GM10248 (cell line): ENCODE measurements at regions not wholly inside any gene's neighbourhood (a gene's known extent, or its start where the extent isn't known, plus 50 kb on each side); places are given as distances from the start of the nearest gene placed in this dataset.
"Not testable (repeated sequence)": the region's sequence is repeated elsewhere in the genome, so short reads cannot be mapped to it uniquely, and the experiment has no call there.

Source experiments
- CTCF ChIA-PET: fragments of 300-600 bp; sonication (Branson Sonifier 250); formaldehyde crosslinking; extraction: SDS; loops from one replicate; lab custom pipeline; 2021; ENCODE audit warnings: antibody characterized with exemption; lab: Yijun Ruan, JAX
- POLR2A ChIA-PET: fragments of 350-650 bp; sonication (Branson Sonifier 250); formaldehyde crosslinking; extraction: SDS; loops from one replicate; lab custom pipeline; 2020; ENCODE audit warnings: antibody characterized with exemption; lab: Yijun Ruan, JAX
- DNase-seq: peaks from one replicate; pipeline ENCODE4 v3.0.0; 2012; ENCODE audit errors: extremely low spot score
- CTCF ChIP-seq: IDR thresholded peaks from 2 replicates; pipeline ENCODE4 v1.5.1; 2012; ENCODE audit warnings: mild to moderate bottlenecking, low read depth; ENCODE audit errors: extremely low read depth, missing control alignments, control extremely low read depth

GRCh38 chr22:48820481-48821345, 1007.0 kb downstream of the BRD1 start:
- TF ChIP-seq CTCF = no peak
- ChIA-PET POLR2A (no interaction called here), CTCF (interaction anchor here (2.1 kb wide), 1 partner anchor 11 kb away, joined by 5 read pairs; no protein-coding TSS in a partner anchor)
- no peak for DNase-seq

GRCh38 chr22:48819961-48820360, 1007.7 kb downstream of the BRD1 start:
- CTCF ChIA-PET = no interaction called here
- no peak for TF ChIP-seq CTCF

GRCh38 chr22:48819232-48819631, 1008.4 kb downstream of the BRD1 start:
- ChIA-PET CTCF (no interaction called here), POLR2A (no interaction called here)
- no peak for TF ChIP-seq CTCF
- no peak for DNase-seq

More at GRCh38 chr22:48819961-48820360, 1007.7 kb downstream of the BRD1 start:
- POLR2A ChIA-PET = no interaction called here
- no peak for DNase-seq

GRCh38 chr22:48817491-48817890, 1010.2 kb downstream of the BRD1 start:
- DNase-seq, POLR2A ChIA-PET, CTCF ChIA-PET: not testable (repeated sequence)

- ChIA-PET CTCF (no interaction called here), POLR2A (no interaction called here)
- TF ChIP-seq CTCF = no peak
- no peak for DNase-seq
Measured at GRCh38 chr22:48811885-48812284, 1015.8 kb downstream of the BRD1 start.

GRCh38 chr22:48808038-48808960, 1019.4 kb downstream of the BRD1 start:
- POLR2A ChIA-PET = no interaction called here
- CTCF ChIA-PET = no interaction called here
- no peak for DNase-seq
- no peak for TF ChIP-seq CTCF
